GM12878 (cell line): ENCODE measurements at regions not wholly inside any gene's neighbourhood (a gene's known extent, or its start where the extent isn't known, plus 50 kb on each side); places are given as distances from the start of the nearest gene placed in this dataset.

ENCODE experiments used
- EZH2 ChIP-seq: IDR thresholded peaks from 2 replicates; pipeline ENCODE4 v1.6.1; 2012; ENCODE audit warnings: low read depth, mild to moderate bottlenecking, control low read depth, inconsistent platforms, low read length, borderline replicate concordance; ENCODE audit not compliant: control insufficient read depth
- FOS ChIP-seq: IDR thresholded peaks from 3 replicates; pipeline ENCODE4 v1.6.1; 2011; ENCODE audit warnings: borderline replicate concordance; ENCODE audit not compliant: insufficient read length; ENCODE audit errors: extremely low read depth
- NRF1 ChIP-seq: conservative IDR thresholded peaks from 2 replicates; pipeline ENCODE4 v1.6.1; 2011; ENCODE audit warnings: mild to moderate bottlenecking, low read depth, low read length, improper control_type of control experiment
- PBX3 ChIP-seq: IDR thresholded peaks from 2 replicates; pipeline ENCODE4 v1.6.1; 2011; ENCODE audit warnings: mild to moderate bottlenecking, low read depth, low read length, moderate library complexity; ENCODE audit not compliant: insufficient replicate concordance
- SREBF1 ChIP-seq: IDR thresholded peaks from 2 replicates; pipeline ENCODE4 v1.6.1; 2012; ENCODE audit warnings: mild to moderate bottlenecking, low read length
- TF ChIP-seq, protein P1 (sequence below): fragments of 450-650 bp; IDR thresholded peaks from 2 replicates; pipeline ENCODE4 v1.6.1; 2016; ENCODE audit warnings: mild to moderate bottlenecking, moderate library complexity, borderline replicate concordance

DNA sequence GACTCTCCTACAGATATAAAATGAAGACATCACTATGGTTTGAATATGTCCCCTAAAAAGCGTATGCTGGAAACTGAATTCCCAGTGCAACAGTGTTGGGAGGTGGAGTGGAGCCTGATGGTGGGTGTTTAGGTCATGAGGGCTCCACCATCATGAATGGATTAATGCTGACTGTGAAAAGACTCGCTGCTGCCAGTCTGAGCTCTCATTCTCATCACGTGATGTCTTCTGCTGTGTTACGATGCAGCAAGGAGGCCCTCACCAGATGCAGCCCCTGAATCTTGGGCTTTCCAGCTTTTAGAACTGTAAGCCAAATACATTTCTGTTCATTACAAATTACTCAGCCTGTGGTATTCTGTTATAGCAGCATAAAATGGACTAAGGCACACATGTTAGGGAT, 73.8 kb upstream of the PPP2R5A start:
- TF ChIP-seq PBX3 (no peak), FOS (no peak), NRF1 (no peak), EZH2 (no peak), SREBF1 (no peak)
- TF ChIP-seq, protein P1, sequence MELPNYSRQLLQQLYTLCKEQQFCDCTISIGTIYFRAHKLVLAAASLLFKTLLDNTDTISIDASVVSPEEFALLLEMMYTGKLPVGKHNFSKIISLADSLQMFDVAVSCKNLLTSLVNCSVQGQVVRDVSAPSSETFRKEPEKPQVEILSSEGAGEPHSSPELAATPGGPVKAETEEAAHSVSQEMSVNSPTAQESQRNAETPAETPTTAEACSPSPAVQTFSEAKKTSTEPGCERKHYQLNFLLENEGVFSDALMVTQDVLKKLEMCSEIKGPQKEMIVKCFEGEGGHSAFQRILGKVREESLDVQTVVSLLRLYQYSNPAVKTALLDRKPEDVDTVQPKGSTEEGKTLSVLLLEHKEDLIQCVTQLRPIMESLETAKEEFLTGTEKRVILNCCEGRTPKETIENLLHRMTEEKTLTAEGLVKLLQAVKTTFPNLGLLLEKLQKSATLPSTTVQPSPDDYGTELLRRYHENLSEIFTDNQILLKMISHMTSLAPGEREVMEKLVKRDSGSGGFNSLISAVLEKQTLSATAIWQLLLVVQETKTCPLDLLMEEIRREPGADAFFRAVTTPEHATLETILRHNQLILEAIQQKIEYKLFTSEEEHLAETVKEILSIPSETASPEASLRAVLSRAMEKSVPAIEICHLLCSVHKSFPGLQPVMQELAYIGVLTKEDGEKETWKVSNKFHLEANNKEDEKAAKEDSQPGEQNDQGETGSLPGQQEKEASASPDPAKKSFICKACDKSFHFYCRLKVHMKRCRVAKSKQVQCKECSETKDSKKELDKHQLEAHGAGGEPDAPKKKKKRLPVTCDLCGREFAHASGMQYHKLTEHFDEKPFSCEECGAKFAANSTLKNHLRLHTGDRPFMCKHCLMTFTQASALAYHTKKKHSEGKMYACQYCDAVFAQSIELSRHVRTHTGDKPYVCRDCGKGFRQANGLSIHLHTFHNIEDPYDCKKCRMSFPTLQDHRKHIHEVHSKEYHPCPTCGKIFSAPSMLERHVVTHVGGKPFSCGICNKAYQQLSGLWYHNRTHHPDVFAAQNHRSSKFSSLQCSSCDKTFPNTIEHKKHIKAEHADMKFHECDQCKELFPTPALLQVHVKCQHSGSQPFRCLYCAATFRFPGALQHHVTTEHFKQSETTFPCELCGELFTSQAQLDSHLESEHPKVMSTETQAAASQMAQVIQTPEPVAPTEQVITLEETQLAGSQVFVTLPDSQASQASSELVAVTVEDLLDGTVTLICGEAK = no peak
